OCI-LY1 (cell line): ENCODE measurements at regions not wholly inside any gene's neighbourhood (a gene's known extent, or its start where the extent isn't known, plus 50 kb on each side); places are given as distances from the start of the nearest gene placed in this dataset.

Experiments
- H2AFZ ChIP-seq: fragments of 200-600 bp; sonication (generic), shearing (Covaris generic); 2 replicates; pipeline ENCODE4 v1.6.0; 2014; ENCODE audit warnings: antibody characterized with exemption, mild to moderate bottlenecking, low read length
- H3F3A ChIP-seq: fragments of 200-600 bp; sonication (generic), shearing (Covaris generic); 2 replicates; pipeline ENCODE4 v1.6.0; 2014; ENCODE audit warnings: mild to moderate bottlenecking, antibody characterized with exemption, low read length, moderate library complexity; ENCODE audit not compliant: insufficient read depth
- H3K27ac ChIP-seq: fragments of 200-600 bp; sonication (generic); 2 replicates; pipeline ENCODE4 v1.5.1; 2014; ENCODE audit warnings: low read length, mixed run types, mild to moderate bottlenecking, low read depth; ENCODE audit not compliant: poor library complexity, severe bottlenecking
- H3K27me3 ChIP-seq: fragments of 200-600 bp; sonication (generic); 2 replicates; pipeline ENCODE4 v1.6.0; 2014; ENCODE audit warnings: antibody characterized with exemption, mild to moderate bottlenecking, low read length, moderate library complexity; ENCODE audit not compliant: insufficient read depth
- H3K36me3 ChIP-seq: fragments of 200-600 bp; sonication (generic); 2 replicates; pipeline ENCODE4 v1.6.1; 2014; ENCODE audit warnings: mild to moderate bottlenecking, antibody characterized with exemption, low read length, moderate library complexity, mixed read lengths; ENCODE audit not compliant: insufficient read depth
- H3K4me1 ChIP-seq: fragments of 200-600 bp; sonication (generic); 2 replicates; pipeline ENCODE4 v1.5.1; 2014; ENCODE audit warnings: mild to moderate bottlenecking, low read length, moderate library complexity; ENCODE audit not compliant: insufficient read depth, severe bottlenecking
- H3K4me2 ChIP-seq: fragments of 200-600 bp; sonication (generic), shearing (Covaris generic); 2 replicates; pipeline ENCODE4 v1.6.1; 2014; ENCODE audit warnings: low read length
- H3K4me3 ChIP-seq: fragments of 200-600 bp; sonication (generic); 2 replicates; pipeline ENCODE4 v1.5.1; 2014; ENCODE audit warnings: low read length, low read depth, mild to moderate bottlenecking, mixed read lengths; ENCODE audit not compliant: poor library complexity, severe bottlenecking
- H3K79me2 ChIP-seq: fragments of 200-600 bp; shearing (Covaris generic); 2 replicates; pipeline ENCODE4 v1.6.1; 2016; ENCODE audit warnings: mixed run types, low read length, mixed read lengths; ENCODE audit not compliant: insufficient read depth
- H3K9ac ChIP-seq: fragments of 200-600 bp; sonication (generic), shearing (Covaris generic); 2 replicates; pipeline ENCODE4 v1.6.1; 2014; ENCODE audit warnings: mild to moderate bottlenecking, low read length, mixed read lengths
- H3K9me2 ChIP-seq: fragments of 200-600 bp; sonication (generic), shearing (Covaris generic); 2 replicates; pipeline ENCODE4 v1.6.1; 2014; ENCODE audit warnings: low read depth, mild to moderate bottlenecking, low read length, mixed read lengths
- H3K9me3 ChIP-seq: fragments of 200-600 bp; shearing (Covaris generic); 2 replicates; pipeline ENCODE4 v1.6.1; 2014; ENCODE audit warnings: low read length, mixed read lengths
- H4K20me1 ChIP-seq: fragments of 200-600 bp; sonication (generic), shearing (Covaris generic); 2 replicates; pipeline ENCODE4 v1.6.0; 2016; ENCODE audit warnings: mild to moderate bottlenecking, low read length; ENCODE audit not compliant: insufficient read depth
- EZH2 ChIP-seq: fragments of 200-600 bp; sonication (generic), shearing (Covaris generic); IDR thresholded peaks from 2 replicates; pipeline ENCODE4 v1.8.0; 2017; ENCODE audit warnings: borderline replicate concordance, mixed run types, mild to moderate bottlenecking, antibody characterized with exemption, low read length, moderate library complexity, mixed read lengths
- TF ChIP-seq, protein P1 (sequence below): fragments of 200-600 bp; sonication (generic), shearing (Covaris generic); IDR thresholded peaks from 2 replicates; pipeline ENCODE4 v1.5.1; 2017; ENCODE audit warnings: mild to moderate bottlenecking, antibody characterized with exemption, low read length, moderate library complexity, mixed read lengths

- H3K4me2 ChIP-seq = peak overlapping the region; percentile 90; the same call in 1 of the 2 replicates
- no peaks in the 10 kb centered on the region for H3K27me3 ChIP-seq
These were observed 91.3 kb downstream of the DAD1 start for GRCh38 chr14:22497671-22498093.

GRCh38 chr14:22497144-22497423 is 91.9 kb downstream of the DAD1 start:
- Histone ChIP-seq H3K79me2 (peaks cover 33% of the 10 kb centered on the region), H3K9ac (peak overlapping the region; percentile 96)

More at GRCh38 chr14:22497671-22498093, 91.3 kb downstream of the DAD1 start:
- Histone ChIP-seq H3K9ac (peak overlapping the region; percentile 96), H3K79me2 (peaks cover 33% of the 10 kb centered on the region), H4K20me1 (no peaks in the 10 kb centered on the region), H3K4me1 (peaks cover 100% of the 10 kb centered on the region), H3K36me3 (peaks cover 22% of the 10 kb centered on the region; the same call in 1 of the 2 replicates), H3K4me3 (no peak overlapping the region), H3K9me2 (no peaks in the 10 kb centered on the region), H3K9me3 (no peaks in the 10 kb centered on the region), H3K27ac (peak overlapping the region; percentile 98), H3F3A (peaks cover 5% of the 10 kb centered on the region; the same call in 1 of the 2 replicates), H2AFZ (no peak overlapping the region)
- TF ChIP-seq EZH2 = no peak
- TF ChIP-seq, protein P1, sequence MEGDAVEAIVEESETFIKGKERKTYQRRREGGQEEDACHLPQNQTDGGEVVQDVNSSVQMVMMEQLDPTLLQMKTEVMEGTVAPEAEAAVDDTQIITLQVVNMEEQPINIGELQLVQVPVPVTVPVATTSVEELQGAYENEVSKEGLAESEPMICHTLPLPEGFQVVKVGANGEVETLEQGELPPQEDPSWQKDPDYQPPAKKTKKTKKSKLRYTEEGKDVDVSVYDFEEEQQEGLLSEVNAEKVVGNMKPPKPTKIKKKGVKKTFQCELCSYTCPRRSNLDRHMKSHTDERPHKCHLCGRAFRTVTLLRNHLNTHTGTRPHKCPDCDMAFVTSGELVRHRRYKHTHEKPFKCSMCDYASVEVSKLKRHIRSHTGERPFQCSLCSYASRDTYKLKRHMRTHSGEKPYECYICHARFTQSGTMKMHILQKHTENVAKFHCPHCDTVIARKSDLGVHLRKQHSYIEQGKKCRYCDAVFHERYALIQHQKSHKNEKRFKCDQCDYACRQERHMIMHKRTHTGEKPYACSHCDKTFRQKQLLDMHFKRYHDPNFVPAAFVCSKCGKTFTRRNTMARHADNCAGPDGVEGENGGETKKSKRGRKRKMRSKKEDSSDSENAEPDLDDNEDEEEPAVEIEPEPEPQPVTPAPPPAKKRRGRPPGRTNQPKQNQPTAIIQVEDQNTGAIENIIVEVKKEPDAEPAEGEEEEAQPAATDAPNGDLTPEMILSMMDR = no peak

DNA sequence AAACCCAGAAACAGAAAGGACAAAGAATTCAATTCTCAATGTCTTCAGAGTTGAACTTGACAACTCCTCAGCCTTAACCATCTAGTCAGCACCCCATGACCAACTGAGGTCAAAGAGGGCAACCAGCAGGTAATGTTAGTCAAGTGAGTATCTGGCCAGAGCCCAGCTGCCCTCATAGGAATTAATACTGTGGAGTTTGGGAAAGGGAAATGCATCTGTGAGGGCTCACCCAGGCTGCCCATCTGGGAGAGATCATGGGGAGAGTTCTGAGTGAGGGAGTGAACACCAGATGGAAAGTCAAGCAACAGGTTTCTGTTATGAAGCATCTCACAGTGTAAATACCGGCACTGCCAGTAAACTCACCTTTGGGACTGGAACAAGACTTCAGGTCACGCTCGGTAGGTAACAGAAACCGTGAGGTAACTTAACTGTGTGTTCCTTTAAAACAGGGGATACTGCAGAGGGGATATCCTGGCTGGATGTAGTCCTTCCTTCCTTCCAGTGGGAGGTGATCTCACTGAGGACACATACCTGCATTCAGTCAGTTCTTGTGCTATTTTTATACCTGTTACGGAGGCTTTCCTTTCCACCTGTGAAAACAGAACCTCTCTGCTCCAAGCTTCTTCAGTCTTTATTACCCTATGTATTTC is 94.4 kb downstream of the DAD1 start:
- Histone ChIP-seq H3K4me1 (peaks cover 100% of the 10 kb centered on the region), H3K9ac (peak overlapping the region; percentile 96), H3K9me3 (no peaks in the 10 kb centered on the region), H3K36me3 (peaks cover 14% of the 10 kb centered on the region; the same call in 1 of the 2 replicates), H3K9me2 (no peaks in the 10 kb centered on the region), H3K4me3 (peak overlapping the region; percentile 65), H3K79me2 (peaks cover 13% of the 10 kb centered on the region), H3F3A (peaks cover 10% of the 10 kb centered on the region; the same call in 1 of the 2 replicates), H2AFZ (no peak overlapping the region), H3K4me2 (peak overlapping the region; percentile 90), H3K27me3 (no peaks in the 10 kb centered on the region), H4K20me1 (no peaks in the 10 kb centered on the region), H3K27ac (peak overlapping the region; percentile 98)
- no peak for TF ChIP-seq EZH2
- TF ChIP-seq, protein P1 = no peak

More at GRCh38 chr14:22497144-22497423, 91.9 kb downstream of the DAD1 start:
- TF ChIP-seq, protein P1 = no peak
- TF ChIP-seq EZH2 = no peak
- H3K4me1 ChIP-seq = peaks cover 100% of the 10 kb centered on the region
- peak overlapping the region; percentile 32 for H3K4me3 ChIP-seq
- no peaks in the 10 kb centered on the region for H3K27me3 ChIP-seq
- H3K4me2 ChIP-seq = peak overlapping the region; percentile 90
- H2AFZ ChIP-seq = no peak overlapping the region
- no peaks in the 10 kb centered on the region for H3K9me3 ChIP-seq
- no peaks in the 10 kb centered on the region for H3K9me2 ChIP-seq
- H3K27ac ChIP-seq = peak overlapping the region; percentile 98
- peaks cover 5% of the 10 kb centered on the region; the same call in 1 of the 2 replicates for H3F3A ChIP-seq
- peaks cover 22% of the 10 kb centered on the region; the same call in 1 of the 2 replicates for H3K36me3 ChIP-seq
- H4K20me1 ChIP-seq = no peaks in the 10 kb centered on the region
